GM12878 (cell line): ENCODE measurements at regions not wholly inside any gene's neighbourhood (a gene's known extent, or its start where the extent isn't known, plus 50 kb on each side); places are given as distances from the start of the nearest gene placed in this dataset.

Experiments
- ASH2L ChIP-seq: fragments of 300-600, 200-600 bp; sonication (generic); IDR thresholded peaks from 2 replicates; pipeline ENCODE4 v1.6.1; 2017; ENCODE audit warnings: low read depth, mild to moderate bottlenecking, borderline replicate concordance
- ATF2 ChIP-seq: IDR thresholded peaks from 2 replicates; pipeline ENCODE4 v1.6.1; 2012; ENCODE audit warnings: low read length, inconsistent platforms
- CEBPZ ChIP-seq: fragments of 150-350 bp; IDR thresholded peaks from 2 replicates; pipeline ENCODE4 v1.6.1; 2016; ENCODE audit warnings: low read depth, low read length
- CREB1 ChIP-seq: IDR thresholded peaks from 2 replicates; pipeline ENCODE4 v1.6.1; 2012; ENCODE audit warnings: low read depth, mild to moderate bottlenecking, inconsistent platforms
- ESRRA ChIP-seq: IDR thresholded peaks from 2 replicates; pipeline ENCODE4 v1.6.1; 2012; ENCODE audit warnings: mild to moderate bottlenecking, low read length, improper control_type of control experiment
- FOXK2 ChIP-seq: fragments of 450-650 bp; IDR thresholded peaks from 2 replicates; pipeline ENCODE4 v1.6.1; 2017; ENCODE audit warnings: mild to moderate bottlenecking, moderate library complexity
- HSF1 ChIP-seq: fragments of 150-350 bp; IDR thresholded peaks from 2 replicates; pipeline ENCODE4 v1.6.1; 2014; ENCODE audit warnings: mild to moderate bottlenecking, low read depth, low read length
- IRF3 ChIP-seq: fragments of 450-650 bp; IDR thresholded peaks from 2 replicates; pipeline ENCODE4 v1.6.1; 2014; ENCODE audit warnings: mild to moderate bottlenecking
- KLF5 ChIP-seq: fragments of 450-650 bp; IDR thresholded peaks from 2 replicates; pipeline ENCODE4 v1.6.1; 2014; ENCODE audit warnings: mild to moderate bottlenecking; ENCODE audit not compliant: partially characterized antibody
- MTA2 ChIP-seq: fragments of 450-650 bp; IDR thresholded peaks from 2 replicates; pipeline ENCODE4 v1.6.1; 2016; ENCODE audit warnings: low read depth, mild to moderate bottlenecking, moderate library complexity
- MXI1 ChIP-seq: fragments of 150-350 bp; IDR thresholded peaks from 2 replicates; pipeline ENCODE4 v1.6.1; 2011; ENCODE audit warnings: low read depth, mild to moderate bottlenecking, inconsistent platforms, low read length, improper control_type of control experiment
- NBN ChIP-seq: fragments of 450-650 bp; IDR thresholded peaks from 2 replicates; pipeline ENCODE4 v1.6.1; 2016
- NFYB ChIP-seq: IDR thresholded peaks from 2 replicates; pipeline ENCODE4 v1.6.1; 2011; ENCODE audit warnings: low read depth, mild to moderate bottlenecking, low read length, improper control_type of control experiment, moderate library complexity; ENCODE audit not compliant: insufficient read depth
- PAX8 ChIP-seq: fragments of 450-650 bp; IDR thresholded peaks from 2 replicates; pipeline ENCODE4 v1.6.1; 2017; ENCODE audit warnings: mild to moderate bottlenecking, moderate library complexity
- ZBTB4 ChIP-seq: fragments of 450-650 bp; formaldehyde crosslinking; IDR thresholded peaks from 2 replicates; pipeline ENCODE4 v1.4.0; 2022; ENCODE audit warnings: mild to moderate bottlenecking, moderate library complexity
- ZNF274 ChIP-seq: IDR thresholded peaks from one replicate; pipeline ENCODE4 v1.8.0; 2011; ENCODE audit not compliant: insufficient read length, insufficient read depth
- ZNF687 ChIP-seq: fragments of 450-650 bp; IDR thresholded peaks from 2 replicates; pipeline ENCODE4 v1.6.1; 2017; ENCODE audit warnings: mild to moderate bottlenecking, moderate library complexity

- TF ChIP-seq CEBPZ (no peak), ZNF687 (no peak), ASH2L (no peak), ESRRA (no peak), MTA2 (no peak), ZNF274 (no peak), ZBTB4 (CRISPR knock-in tag) (no peak), PAX8 (no peak), ATF2 (peak; percentile 79), MXI1 (0 out of 2 replicates have a peak, but pooled peaks have one; percentile 26), FOXK2 (no peak), NBN (no peak), IRF3 (no peak), NFYB (no peak), CREB1 (0 out of 2 replicates have a peak, but pooled peaks have one; percentile 28), HSF1 (no peak), KLF5 (no peak)
Observed at GRCh38 chr13:46961719-46962118, 64.9 kb upstream of the HTR2A start (continued).
